ENCODE measurements at regions not wholly inside any gene's neighbourhood (a gene's known extent, or its start where the extent isn't known, plus 50 kb on each side); places are given as distances from the start of the nearest gene placed in this dataset.

DNA sequence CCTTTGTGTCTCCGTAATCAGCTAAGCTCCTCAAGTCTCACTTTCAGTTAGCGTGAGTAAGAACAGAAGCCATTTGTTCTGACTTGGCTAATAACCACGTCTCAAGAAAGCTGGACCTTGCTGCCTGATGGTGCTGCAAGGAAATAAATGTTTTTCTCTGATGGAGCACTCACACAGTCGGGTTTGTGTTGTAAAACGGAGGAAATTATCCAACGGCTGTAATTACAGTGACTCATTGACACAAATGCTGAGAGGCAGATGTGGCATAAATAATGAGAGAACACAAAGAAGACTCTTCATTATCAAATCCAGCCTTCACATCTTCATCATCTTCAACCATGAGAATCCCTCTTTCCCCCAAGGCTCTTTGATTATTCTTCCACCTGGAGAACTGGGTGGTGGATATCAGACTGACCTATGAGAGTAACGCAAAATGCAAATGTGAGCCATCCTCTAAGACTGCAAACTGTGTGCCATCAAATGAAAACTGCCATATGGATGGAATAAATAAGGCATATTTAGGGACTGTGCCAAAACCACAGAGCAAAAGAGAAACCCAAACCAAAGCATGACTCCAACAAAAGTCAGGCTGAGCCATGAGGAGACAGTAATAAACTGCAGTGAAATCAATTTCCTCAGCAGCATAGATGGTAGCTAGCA, 252.6 kb downstream of the RND3 start:
- TF ChIP-seq POLR2AphosphoS5 (IDR thresholded peaks at IDR 0.05; ENCODE audit: insufficient read depth, low read depth, low read length): no peak
- peak; percentile 74 for TF ChIP-seq FOS (IDR thresholded peaks at IDR 0.05; ENCODE audit: borderline replicate concordance, insufficient read depth, low read length)
- TF ChIP-seq EZH2 (IDR thresholded peaks at IDR 0.05; ENCODE audit: borderline replicate concordance, low read depth, low read length, severe bottlenecking): no peak
- TF ChIP-seq JUN (IDR thresholded peaks at IDR 0.05; ENCODE audit: borderline replicate concordance, insufficient read depth, insufficient read length, low read depth): peak; percentile 63
- Histone ChIP-seq H4K20me1 (replicated peaks; ENCODE audit: control insufficient read depth, extremely low read depth, insufficient read depth, low read length) (no peaks in the 10 kb centered on the region), H3K27me3 (ENCODE audit: control insufficient read depth in 2 of 2, insufficient read depth in 2 of 2, low read length in 2 of 2) (no peaks in the 10 kb centered on the region), H3K4me3 (replicated peaks in 1 of 3; ENCODE audit: insufficient read depth in 1 of 3, low read depth in 1 of 3, low read length in 3 of 3) (no peak overlapping the region), H3K79me2 (ENCODE audit: control insufficient read depth, insufficient read depth, low read length) (no peaks in the 10 kb centered on the region), H3K27ac (ENCODE audit: insufficient read depth, low read depth, low read length) (peak overlapping the region; percentile 2), H3K9ac (replicated peaks; ENCODE audit: extremely low read depth, insufficient read depth, low read length) (peak overlapping the region; percentile 17), H3K4me2 (ENCODE audit: insufficient read depth, low read length) (peak overlapping the region; percentile 70), H3K9me3 (replicated peaks; ENCODE audit: control insufficient read depth, insufficient read depth, low read length) (no peaks in the 10 kb centered on the region), H2AFZ (ENCODE audit: low read depth, low read length) (peak overlapping the region; percentile 70), H3K9me1 (replicated peaks; ENCODE audit: control insufficient read depth, extremely low read depth, insufficient read depth, low read length) (no peaks in the 10 kb centered on the region), H3K36me3 (ENCODE audit: control insufficient read depth in 2 of 2, extremely low read depth in 1 of 2, insufficient read depth in 2 of 2, low read length in 2 of 2) (no peaks in the 10 kb centered on the region), H3K4me1 (ENCODE audit: control insufficient read depth, extremely low read depth, insufficient read depth, low read length) (peaks cover 15% of the 10 kb centered on the region)
- DNase-seq (ENCODE audit: low read depth, low spot score) (peak; percentile 84), FAIRE-seq (peak; percentile 89)
- ChIA-PET POLR2A (interaction anchor here (0.5 kb wide), 1 partner anchor 252 kb away, joined by 3 read pairs; no protein-coding TSS in a partner anchor), CTCF (no interaction called here)
- no TSS peak for BruUV-seq (replicated peaks)
- dilution Hi-C loops (cut with MboI; ENCODE audit: extremely low pct_ligation_motif_present, low sequenced_read_pairs) (no loop called here), intact Hi-C loops (cut with micrococcal nuclease) (loop anchor here (5.0 kb wide), 1 partner anchor 252 kb away; the partner anchor contains the start of gene RND3)

DNA sequence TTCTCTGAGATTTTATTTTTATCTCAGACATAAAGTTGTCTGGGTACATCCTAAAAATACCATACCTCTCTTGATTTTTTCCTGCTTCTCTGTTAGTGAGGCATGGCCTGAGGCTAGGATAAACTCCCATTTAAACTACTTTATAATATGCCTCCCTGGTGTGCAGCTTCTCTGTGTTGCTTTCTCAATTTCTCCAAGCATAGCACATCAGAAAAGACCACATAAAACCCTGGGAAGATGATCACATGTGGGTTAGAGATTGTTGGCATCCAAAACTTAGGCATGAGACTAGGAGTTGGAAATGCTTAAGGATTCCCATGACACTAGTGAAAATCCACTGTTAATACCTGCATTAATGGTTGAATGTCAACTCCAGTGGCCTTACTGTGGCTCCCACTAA, 254.6 kb downstream of the RND3 start:
- H3K79me2 ChIP-seq (ENCODE audit: control insufficient read depth, insufficient read depth, low read length): no peaks in the 10 kb centered on the region
- H2AFZ ChIP-seq (ENCODE audit: low read depth, low read length): no peak overlapping the region
- H3K9me1 ChIP-seq (replicated peaks; ENCODE audit: control insufficient read depth, extremely low read depth, insufficient read depth, low read length): no peaks in the 10 kb centered on the region
- no peak overlapping the region for H3K4me2 ChIP-seq (ENCODE audit: insufficient read depth, low read length)
- H3K9ac ChIP-seq (replicated peaks; ENCODE audit: extremely low read depth, insufficient read depth, low read length): no peak overlapping the region
- H3K4me1 ChIP-seq (ENCODE audit: control insufficient read depth, extremely low read depth, insufficient read depth, low read length): peaks cover 21% of the 10 kb centered on the region
- DNase-seq (ENCODE audit: low read depth, low spot score) (no peak), FAIRE-seq (no peak)
- POLR2A ChIA-PET: no interaction called here
- no TSS peak for BruUV-seq (replicated peaks)
- no peaks in the 10 kb centered on the region for H4K20me1 ChIP-seq (replicated peaks; ENCODE audit: control insufficient read depth, extremely low read depth, insufficient read depth, low read length)
- H3K4me3 ChIP-seq (replicated peaks in 1 of 3; ENCODE audit: insufficient read depth in 1 of 3, low read depth in 1 of 3, low read length in 3 of 3): no peak overlapping the region
- H3K36me3 ChIP-seq (ENCODE audit: control insufficient read depth in 2 of 2, extremely low read depth in 1 of 2, insufficient read depth in 2 of 2, low read length in 2 of 2): no peaks in the 10 kb centered on the region
- dilution Hi-C loops (cut with MboI; ENCODE audit: extremely low pct_ligation_motif_present, low sequenced_read_pairs) (no loop called here), intact Hi-C loops (cut with micrococcal nuclease) (no loop called here)
- H3K9me3 ChIP-seq (replicated peaks; ENCODE audit: control insufficient read depth, insufficient read depth, low read length): no peaks in the 10 kb centered on the region
- H3K27me3 ChIP-seq (ENCODE audit: control insufficient read depth in 2 of 2, insufficient read depth in 2 of 2, low read length in 2 of 2): no peaks in the 10 kb centered on the region
- H3K27ac ChIP-seq (ENCODE audit: insufficient read depth, low read depth, low read length): no peak overlapping the region
- CTCF ChIA-PET: no interaction called here
- TF ChIP-seq EZH2 (IDR thresholded peaks at IDR 0.05; ENCODE audit: borderline replicate concordance, low read depth, low read length, severe bottlenecking): no peak
- no peak for TF ChIP-seq JUN (IDR thresholded peaks at IDR 0.05; ENCODE audit: borderline replicate concordance, insufficient read depth, insufficient read length, low read depth)
- no peak for TF ChIP-seq MYC (IDR thresholded peaks at IDR 0.05; ENCODE audit: low read depth, low read length)
- no peak for TF ChIP-seq FOS (IDR thresholded peaks at IDR 0.05; ENCODE audit: borderline replicate concordance, insufficient read depth, low read length)
- TF ChIP-seq GATA2 (IDR thresholded peaks at IDR 0.05; ENCODE audit: insufficient read depth, insufficient read length, low read depth, low read length): no peak
- TF ChIP-seq, protein P1, sequence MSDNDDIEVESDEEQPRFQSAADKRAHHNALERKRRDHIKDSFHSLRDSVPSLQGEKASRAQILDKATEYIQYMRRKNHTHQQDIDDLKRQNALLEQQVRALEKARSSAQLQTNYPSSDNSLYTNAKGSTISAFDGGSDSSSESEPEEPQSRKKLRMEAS (IDR thresholded peaks at IDR 0.05; ENCODE audit: insufficient read depth, insufficient read length): no peak
- no peak for TF ChIP-seq POLR2AphosphoS5 (IDR thresholded peaks at IDR 0.05; ENCODE audit: insufficient read depth, low read depth, low read length)
- TF ChIP-seq, protein P2, sequence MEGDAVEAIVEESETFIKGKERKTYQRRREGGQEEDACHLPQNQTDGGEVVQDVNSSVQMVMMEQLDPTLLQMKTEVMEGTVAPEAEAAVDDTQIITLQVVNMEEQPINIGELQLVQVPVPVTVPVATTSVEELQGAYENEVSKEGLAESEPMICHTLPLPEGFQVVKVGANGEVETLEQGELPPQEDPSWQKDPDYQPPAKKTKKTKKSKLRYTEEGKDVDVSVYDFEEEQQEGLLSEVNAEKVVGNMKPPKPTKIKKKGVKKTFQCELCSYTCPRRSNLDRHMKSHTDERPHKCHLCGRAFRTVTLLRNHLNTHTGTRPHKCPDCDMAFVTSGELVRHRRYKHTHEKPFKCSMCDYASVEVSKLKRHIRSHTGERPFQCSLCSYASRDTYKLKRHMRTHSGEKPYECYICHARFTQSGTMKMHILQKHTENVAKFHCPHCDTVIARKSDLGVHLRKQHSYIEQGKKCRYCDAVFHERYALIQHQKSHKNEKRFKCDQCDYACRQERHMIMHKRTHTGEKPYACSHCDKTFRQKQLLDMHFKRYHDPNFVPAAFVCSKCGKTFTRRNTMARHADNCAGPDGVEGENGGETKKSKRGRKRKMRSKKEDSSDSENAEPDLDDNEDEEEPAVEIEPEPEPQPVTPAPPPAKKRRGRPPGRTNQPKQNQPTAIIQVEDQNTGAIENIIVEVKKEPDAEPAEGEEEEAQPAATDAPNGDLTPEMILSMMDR (IDR thresholded peaks at IDR 0.05; ENCODE audit: extremely low read depth in 1 of 2, insufficient read depth in 1 of 2, low read depth in 1 of 2, low read length in 2 of 2): no peak
- no peak for TF ChIP-seq POLR2A (IDR thresholded peaks at IDR 0.05; ENCODE audit: low read depth, low read length)
